H9 (cell line): ENCODE measurements at regions not wholly inside any gene's neighbourhood (a gene's known extent, or its start where the extent isn't known, plus 50 kb on each side); places are given as distances from the start of the nearest gene placed in this dataset.

Source experiments
- DNase-seq: peaks from one replicate; pipeline ENCODE4 v3.0.0-alpha.2; 2017
- H2AFZ ChIP-seq: one replicate; pipeline ENCODE4 v1.6.1; 2013; ENCODE audit warnings: mild to moderate bottlenecking, low read length, control low read depth, moderate library complexity
- H2AK5ac ChIP-seq: 2 replicates; pipeline ENCODE4 v1.6.1; 2013; ENCODE audit warnings: low read length, control low read depth, mixed read lengths; ENCODE audit not compliant: insufficient read length
- H2BK120ac ChIP-seq: one replicate; pipeline ENCODE4 v1.6.1; 2013; ENCODE audit warnings: low read depth, mild to moderate bottlenecking, low read length, control low read depth, inconsistent platforms; ENCODE audit not compliant: poor library complexity, severe bottlenecking
- H2BK12ac ChIP-seq: 2 replicates; pipeline ENCODE4 v1.6.1; 2013; ENCODE audit warnings: low read length, control low read depth, mixed read lengths, low read depth; ENCODE audit not compliant: insufficient read length
- H2BK15ac ChIP-seq: 2 replicates; pipeline ENCODE4 v1.6.1; 2013; ENCODE audit warnings: low read depth, low read length, control low read depth
- H2BK20ac ChIP-seq: one replicate; pipeline ENCODE4 v1.6.1; 2013; ENCODE audit warnings: low read depth, mild to moderate bottlenecking, low read length, control low read depth, inconsistent platforms; ENCODE audit not compliant: poor library complexity, severe bottlenecking
- H2BK5ac ChIP-seq: 2 replicates; pipeline ENCODE4 v1.6.1; 2013; ENCODE audit warnings: low read length, control low read depth, mixed read lengths; ENCODE audit not compliant: insufficient read length
- H3K14ac ChIP-seq: 2 replicates; pipeline ENCODE4 v1.6.1; 2013; ENCODE audit warnings: low read length, control low read depth; ENCODE audit not compliant: insufficient read depth
- H3K18ac ChIP-seq: 2 replicates; pipeline ENCODE4 v1.6.1; 2013; ENCODE audit warnings: low read depth, mild to moderate bottlenecking, mixed read lengths, low read length, control low read depth; ENCODE audit not compliant: insufficient read length
- H3K23ac ChIP-seq: 2 replicates; pipeline ENCODE4 v1.6.1; 2013; ENCODE audit warnings: low read length, control low read depth, mixed read lengths, low read depth; ENCODE audit not compliant: insufficient read length
- H3K23me2 ChIP-seq: 2 replicates; pipeline ENCODE4 v1.6.1; 2013; ENCODE audit warnings: low read depth, mild to moderate bottlenecking, mixed read lengths, low read length, control low read depth; ENCODE audit not compliant: insufficient read length, poor library complexity, severe bottlenecking
- H3K27ac ChIP-seq: 2 replicates; pipeline ENCODE4 v1.5.1; 2013; ENCODE audit warnings: low read length, control low read depth, mixed read lengths, low read depth; ENCODE audit not compliant: insufficient read length
- H3K27me3 ChIP-seq: 2 replicates; pipeline ENCODE4 v1.6.1; 2013; ENCODE audit warnings: low read length, control low read depth, inconsistent platforms; ENCODE audit not compliant: insufficient read depth
- H3K4ac ChIP-seq: 2 replicates; pipeline ENCODE4 v1.6.1; 2013; ENCODE audit warnings: low read depth, mild to moderate bottlenecking, control low read depth, inconsistent platforms, low read length, moderate library complexity
- H3K4me1 ChIP-seq: 2 replicates; pipeline ENCODE4 v1.6.1; 2013; ENCODE audit warnings: low read length, control low read depth, inconsistent platforms; ENCODE audit not compliant: insufficient read depth
- H3K4me2 ChIP-seq: 2 replicates; pipeline ENCODE4 v1.6.1; 2013; ENCODE audit warnings: low read length, control low read depth, mixed read lengths; ENCODE audit not compliant: insufficient read length, insufficient read depth
- H3K56ac ChIP-seq: 2 replicates; pipeline ENCODE4 v1.6.1; 2013; ENCODE audit warnings: low read depth, mild to moderate bottlenecking, mixed read lengths, low read length, control low read depth; ENCODE audit not compliant: insufficient read length
- H3K79me1 ChIP-seq: 2 replicates; pipeline ENCODE4 v1.6.1; 2013; ENCODE audit warnings: low read depth, mild to moderate bottlenecking, moderate library complexity, low read length, control low read depth, inconsistent platforms; ENCODE audit not compliant: insufficient read depth, poor library complexity, severe bottlenecking
- H3K79me2 ChIP-seq: 2 replicates; pipeline ENCODE4 v1.6.1; 2013; ENCODE audit warnings: low read length, control low read depth, inconsistent platforms; ENCODE audit not compliant: insufficient read depth
- H3K9ac ChIP-seq: 2 replicates; pipeline ENCODE4 v1.6.1; 2013; ENCODE audit warnings: low read length, control low read depth, mixed read lengths; ENCODE audit not compliant: insufficient read length; ENCODE audit errors: extremely low read depth
- H3K9me3 ChIP-seq: one replicate; pipeline ENCODE4 v1.6.1; 2013; ENCODE audit warnings: low read depth, low read length, inconsistent platforms; ENCODE audit not compliant: control insufficient read depth
- H3T11ph ChIP-seq: one replicate; pipeline ENCODE4 v1.6.1; 2013; ENCODE audit warnings: mild to moderate bottlenecking, low read length, control low read depth, inconsistent platforms
- H4K20me1 ChIP-seq: one replicate; pipeline ENCODE4 v1.6.1; 2013; ENCODE audit not compliant: control insufficient read depth, insufficient read length, insufficient read depth
- H4K5ac ChIP-seq: 2 replicates; pipeline ENCODE4 v1.6.1; 2013; ENCODE audit warnings: low read depth, mild to moderate bottlenecking, mixed read lengths, low read length, control low read depth; ENCODE audit not compliant: insufficient read length
- H4K8ac ChIP-seq: replicated peaks from 2 replicates; pipeline ENCODE4 v1.6.1; 2013; ENCODE audit warnings: low read length, control low read depth, mixed read lengths, low read depth; ENCODE audit not compliant: insufficient read length
- H4K91ac ChIP-seq: 2 replicates; pipeline ENCODE4 v1.6.1; 2013; ENCODE audit warnings: low read depth, mild to moderate bottlenecking, moderate library complexity, mixed read lengths, low read length, control low read depth; ENCODE audit not compliant: insufficient read length
- H3K27ac Mint-ChIP-seq, 3 experiments: 2 replicates in 2 of 3; 3 replicates in 1 of 3; pipeline ENCODE4 v1.8.0; 2020 to 2021; ENCODE audit warnings: mixed read lengths in 3 of 3, mild to moderate bottlenecking in 1 of 3, moderate library complexity in 1 of 3
- H3K27me3 Mint-ChIP-seq: 2 replicates; pipeline ENCODE4 v1.8.0; 2021; ENCODE audit warnings: low read depth, mild to moderate bottlenecking, moderate library complexity, mixed read lengths
- H3K36me3 Mint-ChIP-seq, 3 experiments: 2 replicates in 2 of 3; 3 replicates in 1 of 3; pipeline ENCODE4 v1.8.0; 2020 to 2021; ENCODE audit warnings: low read depth in 3 of 3, mixed read lengths in 3 of 3; ENCODE audit not compliant: insufficient read depth in 1 of 3
- H3K4me1 Mint-ChIP-seq, 2 experiments: 2 replicates each; pipeline ENCODE4 v1.8.0; 2020; ENCODE audit warnings: mixed read lengths in 2 of 2
- H3K4me3 Mint-ChIP-seq, 2 experiments: 2 replicates in 1 of 2; 3 replicates in 1 of 2; pipeline ENCODE4 v1.8.0; 2020 to 2021; ENCODE audit warnings: mild to moderate bottlenecking in 2 of 2, mixed read lengths in 2 of 2, moderate library complexity in 1 of 2
- H3K9me3 Mint-ChIP-seq, 2 experiments: 2 replicates in 1 of 2; 3 replicates in 1 of 2; pipeline ENCODE4 v1.8.0; 2020; ENCODE audit warnings: mild to moderate bottlenecking in 2 of 2, mixed read lengths in 2 of 2, moderate library complexity in 1 of 2
- WGBS: extraction: QIAGEN DNeasy Blood & Tissue Kit; methylation state at CpG from one replicate; pipeline ENCODE4 v1.1.7; 2013; ENCODE audit warnings: missing lambda C conversion rate, low lambda C conversion rate, mixed read lengths; ENCODE audit not compliant: insufficient read length; ENCODE audit errors: extremely low coverage; 5-methylcytosine and 5-hydroxymethylcytosine counted together
- TF ChIP-seq, protein P1 (sequence below): fragments of 200-600 bp; sonication (generic); conservative IDR thresholded peaks from 3 replicates; pipeline ENCODE4 v1.8.0; 2021; ENCODE audit warnings: antibody characterized with exemption, mild to moderate bottlenecking

DNA sequence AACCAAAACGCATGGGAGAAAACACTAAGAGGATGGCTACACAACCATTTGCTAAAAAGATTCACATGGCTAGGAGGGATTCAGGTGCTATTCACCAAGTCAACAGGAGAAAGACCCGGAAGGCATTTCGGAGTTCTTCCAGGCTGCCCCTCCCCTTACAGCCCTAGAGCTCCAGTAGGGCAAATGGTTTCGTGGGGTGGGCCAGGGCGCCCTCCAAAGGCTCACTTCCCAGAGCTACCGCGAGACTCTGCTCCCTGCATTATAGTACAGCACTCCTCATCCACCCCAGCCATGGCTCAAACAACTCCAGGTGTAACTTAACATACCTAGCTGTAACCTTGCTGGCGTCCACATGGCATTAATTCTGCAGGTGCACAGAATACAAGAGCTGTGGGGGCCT lies 179.7 kb downstream of the SLC39A8 start:
- Histone ChIP-seq H3K79me2 (no peaks in the 10 kb centered on the region), H3K56ac (no peak overlapping the region), H2AFZ (no peak overlapping the region), H2BK5ac (no peak overlapping the region), H3K4me2 (no peak overlapping the region), H3K23me2 (no peaks in the 10 kb centered on the region), H3K9ac (no peak overlapping the region), H4K20me1 (no peaks in the 10 kb centered on the region), H3K4me1 (no peaks in the 10 kb centered on the region), H3K18ac (no peak overlapping the region), H3K23ac (no peak overlapping the region), H2BK15ac (no peak overlapping the region), H3T11ph (no peak overlapping the region), H4K91ac (no peak overlapping the region), H2AK5ac (no peak overlapping the region), H3K4ac (no peak overlapping the region), H3K9me3 (no peaks in the 10 kb centered on the region), H2BK12ac (no peak overlapping the region), H3K79me1 (no peaks in the 10 kb centered on the region), H2BK120ac (no peak overlapping the region), H4K8ac (no peak overlapping the region), H3K14ac (no peak overlapping the region), H3K27me3 (no peaks in the 10 kb centered on the region), H4K5ac (no peak overlapping the region), H2BK20ac (no peak overlapping the region), H3K27ac (no peak overlapping the region)
- WGBS, result no CpG with 5 or more reads among the region's 8 CpGs
- Mint-ChIP-seq H3K4me1 (peaks cover 3 to 7% of the 10 kb centered on the region in 2 experiments; a peak in 2 of 4 replicates), H3K27ac (no peak overlapping the region), H3K36me3 (peaks cover 0 to 12% (median 2%) of the 10 kb centered on the region in 3 experiments; a peak in 3 of 7 replicates), H3K27me3 (no peaks in the 10 kb centered on the region), H3K4me3 (no peak overlapping the region), H3K9me3 (peaks cover 2 to 8% of the 10 kb centered on the region in 2 experiments; a peak in 3 of 5 replicates)
- TF ChIP-seq, protein P1, sequence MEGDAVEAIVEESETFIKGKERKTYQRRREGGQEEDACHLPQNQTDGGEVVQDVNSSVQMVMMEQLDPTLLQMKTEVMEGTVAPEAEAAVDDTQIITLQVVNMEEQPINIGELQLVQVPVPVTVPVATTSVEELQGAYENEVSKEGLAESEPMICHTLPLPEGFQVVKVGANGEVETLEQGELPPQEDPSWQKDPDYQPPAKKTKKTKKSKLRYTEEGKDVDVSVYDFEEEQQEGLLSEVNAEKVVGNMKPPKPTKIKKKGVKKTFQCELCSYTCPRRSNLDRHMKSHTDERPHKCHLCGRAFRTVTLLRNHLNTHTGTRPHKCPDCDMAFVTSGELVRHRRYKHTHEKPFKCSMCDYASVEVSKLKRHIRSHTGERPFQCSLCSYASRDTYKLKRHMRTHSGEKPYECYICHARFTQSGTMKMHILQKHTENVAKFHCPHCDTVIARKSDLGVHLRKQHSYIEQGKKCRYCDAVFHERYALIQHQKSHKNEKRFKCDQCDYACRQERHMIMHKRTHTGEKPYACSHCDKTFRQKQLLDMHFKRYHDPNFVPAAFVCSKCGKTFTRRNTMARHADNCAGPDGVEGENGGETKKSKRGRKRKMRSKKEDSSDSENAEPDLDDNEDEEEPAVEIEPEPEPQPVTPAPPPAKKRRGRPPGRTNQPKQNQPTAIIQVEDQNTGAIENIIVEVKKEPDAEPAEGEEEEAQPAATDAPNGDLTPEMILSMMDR, result peak; percentile 14; the same call in 1 of the 3 replicates
- DNase-seq, result peak; percentile 28
